ENCODE measurements at regions not wholly inside any gene's neighbourhood (a gene's known extent, or its start where the extent isn't known, plus 50 kb on each side); places are given as distances from the start of the nearest gene placed in this dataset.

DNA sequence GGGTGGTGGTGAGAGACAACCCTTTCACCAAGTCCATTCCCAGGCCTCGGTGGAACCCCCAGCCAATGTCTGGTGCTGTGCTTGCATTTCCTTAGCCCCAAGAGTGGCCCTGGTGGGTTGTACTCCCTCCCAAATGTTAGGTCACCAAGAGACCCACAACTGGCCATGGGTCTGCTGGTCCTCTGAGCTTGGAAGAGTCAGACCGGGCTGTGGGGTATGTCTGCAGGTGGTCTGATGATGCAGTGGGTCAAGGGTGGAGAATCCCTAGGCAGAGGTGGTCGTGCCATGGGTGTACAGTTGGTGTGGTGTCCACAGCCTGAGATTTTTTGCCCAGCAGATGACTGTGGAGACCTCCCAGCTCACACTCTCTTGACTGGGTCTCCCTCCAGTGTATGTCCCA, 535.7 kb upstream of the CNKSR2 start:
- no peaks in the 10 kb centered on the region for H3K9me3 ChIP-seq (ENCODE audit: low read depth, low read length)

DNA sequence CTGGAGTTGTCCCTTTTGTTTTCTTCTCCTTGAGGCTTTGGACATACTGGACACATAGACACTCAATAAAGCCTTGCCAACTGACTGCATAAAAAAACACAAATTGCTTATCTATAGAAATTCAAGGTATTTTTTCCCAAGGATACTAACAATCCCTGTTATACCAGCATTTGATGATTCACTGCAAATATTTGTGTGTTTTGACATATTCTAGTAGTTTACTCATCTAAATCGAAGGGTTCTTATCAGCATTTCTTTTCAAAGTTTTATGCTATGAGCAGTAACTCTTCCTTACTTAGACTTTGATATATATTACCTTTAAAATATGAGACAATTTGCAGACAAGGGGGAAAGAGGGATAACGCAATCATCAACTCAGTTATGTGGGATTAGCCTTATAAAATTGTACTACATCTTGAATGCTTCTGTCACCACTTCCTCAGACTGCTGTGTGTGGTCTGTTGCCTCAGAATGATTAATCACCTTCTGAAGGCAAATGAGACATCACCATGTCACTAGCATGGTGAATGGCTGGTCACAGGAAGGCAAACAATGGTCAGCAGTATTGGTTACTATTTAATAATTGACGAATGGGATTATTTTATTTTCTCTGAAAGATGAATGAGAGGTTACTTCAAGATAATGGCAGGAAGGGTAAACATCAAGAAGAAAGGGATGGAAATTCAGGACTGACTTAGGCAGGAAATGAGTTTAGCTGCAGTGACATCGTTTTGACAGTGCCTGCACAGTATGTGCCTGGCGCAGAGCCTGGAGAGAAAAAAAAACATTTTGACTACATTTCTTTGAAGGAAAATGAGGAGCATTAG, 544.3 kb upstream of the CNKSR2 start:
- DNase-seq (ENCODE audit: low read depth, low spot score): no peak
- no peak for TF ChIP-seq POLR2AphosphoS5 (IDR thresholded peaks at IDR 0.05; ENCODE audit: borderline replicate concordance, low read depth, low read length)
- no peak for TF ChIP-seq EZH2 (IDR thresholded peaks at IDR 0.05)
- no peak for TF ChIP-seq FOXP2 (optimal IDR thresholded peaks at IDR 0.05; ENCODE audit: control extremely low read depth, extremely low read length, insufficient read depth)
- no peak overlapping the region for H3K27ac ChIP-seq
- no peaks in the 10 kb centered on the region for H3K9me3 ChIP-seq (ENCODE audit: low read depth, low read length)
- H3K36me3 ChIP-seq (ENCODE audit: insufficient read depth, low read length): no peaks in the 10 kb centered on the region
- H3K4me3 ChIP-seq: no peak overlapping the region
- H3K9ac ChIP-seq (ENCODE audit: insufficient read length): no peak overlapping the region

More for the DNA sequence above, 535.7 kb upstream of the CNKSR2 start:
- TF ChIP-seq FOXP2 (optimal IDR thresholded peaks at IDR 0.05; ENCODE audit: control extremely low read depth, extremely low read length, insufficient read depth): no peak
- TF ChIP-seq POLR2AphosphoS5 (IDR thresholded peaks at IDR 0.05; ENCODE audit: borderline replicate concordance, low read depth, low read length): no peak
- no peak for TF ChIP-seq EZH2 (IDR thresholded peaks at IDR 0.05)
- H3K36me3 ChIP-seq (ENCODE audit: insufficient read depth, low read length): no peaks in the 10 kb centered on the region
- H3K9ac ChIP-seq (ENCODE audit: insufficient read length): no peak overlapping the region
- no peak overlapping the region for H3K27ac ChIP-seq
- no peak for DNase-seq (ENCODE audit: low read depth, low spot score)
- no peak overlapping the region for H3K4me3 ChIP-seq

DNA sequence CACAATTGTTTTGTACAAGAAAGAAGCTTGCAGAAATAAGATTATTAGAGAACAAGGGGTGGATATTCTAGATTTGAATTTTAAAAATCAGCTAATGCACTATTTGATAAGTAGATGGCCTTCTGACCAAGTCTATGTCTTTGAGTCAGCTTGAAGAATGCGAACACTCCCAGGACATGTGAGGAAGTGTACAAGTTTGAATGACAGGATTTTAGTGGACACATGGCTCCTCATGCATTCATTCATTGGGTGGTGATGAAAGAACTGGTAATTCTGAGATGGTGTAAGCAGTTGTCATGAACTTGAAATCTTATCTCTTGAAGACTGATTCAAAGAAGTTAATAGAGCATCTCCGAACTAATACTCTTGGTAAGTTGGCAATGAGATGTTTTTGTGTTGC, 548.2 kb upstream of the CNKSR2 start:
- no peaks in the 10 kb centered on the region for H3K9me3 ChIP-seq (ENCODE audit: low read depth, low read length)
- H3K36me3 ChIP-seq (ENCODE audit: insufficient read depth, low read length): no peaks in the 10 kb centered on the region
- H3K27ac ChIP-seq: no peak overlapping the region
- no peak overlapping the region for H3K4me3 ChIP-seq
- no peak overlapping the region for H3K9ac ChIP-seq (ENCODE audit: insufficient read length)
- TF ChIP-seq POLR2AphosphoS5 (IDR thresholded peaks at IDR 0.05; ENCODE audit: borderline replicate concordance, low read depth, low read length) (no peak), EZH2 (IDR thresholded peaks at IDR 0.05) (no peak), FOXP2 (optimal IDR thresholded peaks at IDR 0.05; ENCODE audit: control extremely low read depth, extremely low read length, insufficient read depth) (no peak)
- no peak for DNase-seq (ENCODE audit: low read depth, low spot score)

DNA sequence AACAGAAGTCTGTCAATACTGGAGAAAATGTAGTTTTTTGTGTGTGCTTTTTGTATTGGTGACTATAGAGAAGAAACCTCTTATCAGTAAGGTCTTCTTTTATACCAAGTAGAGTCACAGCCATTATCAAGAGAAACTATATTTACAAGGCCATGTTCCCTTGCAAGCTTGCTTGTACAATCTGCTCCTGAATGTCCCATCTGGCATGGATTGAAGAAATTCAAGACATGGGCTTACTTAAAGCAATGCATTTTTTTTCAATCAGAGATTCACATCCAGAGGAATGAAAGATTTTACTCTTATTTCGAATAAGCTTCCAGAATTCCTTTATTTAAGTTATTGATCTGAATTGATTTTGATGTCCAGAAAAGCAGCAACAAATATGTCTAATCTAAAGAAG, 537.3 kb upstream of the RPS6KA3 start:
- no peak for DNase-seq (ENCODE audit: low read depth, low spot score)
- Histone ChIP-seq H3K9ac (ENCODE audit: insufficient read length) (no peak overlapping the region), H3K36me3 (ENCODE audit: insufficient read depth, low read length) (no peaks in the 10 kb centered on the region), H3K27ac (no peak overlapping the region), H3K9me3 (ENCODE audit: low read depth, low read length) (no peaks in the 10 kb centered on the region), H3K4me3 (no peak overlapping the region)
- TF ChIP-seq POLR2AphosphoS5 (IDR thresholded peaks at IDR 0.05; ENCODE audit: borderline replicate concordance, low read depth, low read length) (no peak), EZH2 (IDR thresholded peaks at IDR 0.05) (no peak), FOXP2 (optimal IDR thresholded peaks at IDR 0.05; ENCODE audit: control extremely low read depth, extremely low read length, insufficient read depth) (no peak)

DNA sequence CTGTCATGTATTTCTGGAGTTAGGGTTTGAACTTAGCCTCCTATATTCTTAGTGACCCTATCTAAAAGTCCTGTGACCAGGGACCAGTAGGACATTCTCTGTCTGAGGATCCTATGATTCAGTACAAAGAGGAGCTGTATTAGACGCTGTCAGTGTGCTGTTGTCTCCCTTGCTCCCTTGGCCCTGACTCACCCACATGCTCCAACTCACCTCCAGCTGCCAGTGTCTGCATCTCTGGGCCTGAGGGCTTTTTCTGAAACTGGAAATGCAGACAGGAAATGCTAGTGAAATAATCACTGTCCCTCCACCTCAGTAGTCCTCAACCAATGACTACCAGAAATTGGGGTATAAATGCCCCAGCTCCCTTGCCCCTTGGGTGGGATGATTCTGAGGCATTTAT, 535.3 kb upstream of the RPS6KA3 start:
- no peak for DNase-seq (ENCODE audit: low read depth, low spot score)
- no peak overlapping the region for H3K27ac ChIP-seq
- TF ChIP-seq POLR2AphosphoS5 (IDR thresholded peaks at IDR 0.05; ENCODE audit: borderline replicate concordance, low read depth, low read length): no peak
- TF ChIP-seq EZH2 (IDR thresholded peaks at IDR 0.05): no peak
- no peak for TF ChIP-seq FOXP2 (optimal IDR thresholded peaks at IDR 0.05; ENCODE audit: control extremely low read depth, extremely low read length, insufficient read depth)
- H3K36me3 ChIP-seq (ENCODE audit: insufficient read depth, low read length): no peaks in the 10 kb centered on the region
- H3K9ac ChIP-seq (ENCODE audit: insufficient read length): no peak overlapping the region
- H3K4me3 ChIP-seq: no peak overlapping the region
- no peaks in the 10 kb centered on the region for H3K9me3 ChIP-seq (ENCODE audit: low read depth, low read length)

GRCh38 chrX:20796450-20796849, 529.7 kb upstream of the RPS6KA3 start:
- no peak overlapping the region for H3K9ac ChIP-seq (ENCODE audit: insufficient read length)
- H3K36me3 ChIP-seq (ENCODE audit: insufficient read depth, low read length): no peaks in the 10 kb centered on the region
- TF ChIP-seq POLR2AphosphoS5 (IDR thresholded peaks at IDR 0.05; ENCODE audit: borderline replicate concordance, low read depth, low read length) (no peak), EZH2 (IDR thresholded peaks at IDR 0.05) (no peak), FOXP2 (optimal IDR thresholded peaks at IDR 0.05; ENCODE audit: control extremely low read depth, extremely low read length, insufficient read depth) (no peak)
- H3K9me3 ChIP-seq (ENCODE audit: low read depth, low read length): no peaks in the 10 kb centered on the region
- H3K4me3 ChIP-seq: no peak overlapping the region
- H3K27ac ChIP-seq: no peak overlapping the region
- no peak for DNase-seq (ENCODE audit: low read depth, low spot score)

GRCh38 chrX:20789103-20789502, 522.4 kb upstream of the RPS6KA3 start:
- Histone ChIP-seq H3K9ac (ENCODE audit: insufficient read length) (no peak overlapping the region), H3K36me3 (ENCODE audit: insufficient read depth, low read length) (no peaks in the 10 kb centered on the region)

GRCh38 chrX:20767346-20767745, 500.6 kb upstream of the RPS6KA3 start:
- Histone ChIP-seq H3K9me3 (ENCODE audit: low read depth, low read length) (no peaks in the 10 kb centered on the region), H3K4me3 (no peak overlapping the region), H3K27ac (no peak overlapping the region), H3K9ac (ENCODE audit: insufficient read length) (no peak overlapping the region), H3K36me3 (ENCODE audit: insufficient read depth, low read length) (no peaks in the 10 kb centered on the region)
- TF ChIP-seq POLR2AphosphoS5 (IDR thresholded peaks at IDR 0.05; ENCODE audit: borderline replicate concordance, low read depth, low read length) (no peak), EZH2 (IDR thresholded peaks at IDR 0.05) (no peak), FOXP2 (optimal IDR thresholded peaks at IDR 0.05; ENCODE audit: control extremely low read depth, extremely low read length, insufficient read depth) (no peak)
- no peak for DNase-seq (ENCODE audit: low read depth, low spot score)

More at GRCh38 chrX:20789103-20789502, 522.4 kb upstream of the RPS6KA3 start:
- Histone ChIP-seq H3K4me3 (no peak overlapping the region), H3K9me3 (ENCODE audit: low read depth, low read length) (no peaks in the 10 kb centered on the region), H3K27ac (no peak overlapping the region)
- DNase-seq (ENCODE audit: low read depth, low spot score): no peak
- TF ChIP-seq FOXP2 (optimal IDR thresholded peaks at IDR 0.05; ENCODE audit: control extremely low read depth, extremely low read length, insufficient read depth) (no peak), EZH2 (IDR thresholded peaks at IDR 0.05) (no peak), POLR2AphosphoS5 (IDR thresholded peaks at IDR 0.05; ENCODE audit: borderline replicate concordance, low read depth, low read length) (no peak)

Data from SK-N-MC (cell line).